K562 (cell line): ENCODE measurements at regions not wholly inside any gene's neighbourhood (a gene's known extent, or its start where the extent isn't known, plus 50 kb on each side); places are given as distances from the start of the nearest gene placed in this dataset.

Source experiments
- ATAC-seq: fragments of 200-7000 bp; cut with Tn5 transposase; 3 replicates; pipeline ENCODE4 v1.9.1; 2020; ENCODE audit warnings: moderate library complexity
- BruUV-seq: library from RNA; stranded (reverse); fragments of 400-500 nt; replicated peaks from 2 replicates; lab custom pipeline; 2021; lab: Mats Ljungman, UMichigan
- CTCF ChIA-PET: fragments of 300-600 bp; formaldehyde crosslinking; extraction: SDS; loops from one replicate; lab custom pipeline; 2021; ENCODE audit warnings: low intra/inter-chr PET ratio; lab: Yijun Ruan, JAX
- POLR2A ChIA-PET: fragments of 300-600, 350-650 bp; sonication (Branson Sonifier 250); formaldehyde crosslinking; extraction: SDS; loops from one replicate; lab custom pipeline; 2021; ENCODE audit warnings: antibody characterized with exemption, inconsistent platforms; lab: Yijun Ruan, JAX
- DNase-seq, 4 experiments: peaks; one replicate each; pipeline versions ENCODE4 v3.0.0 to v3.0.0-alpha.2; 2011 to 2018; ENCODE audit warnings: low spot score in 3 of 4, mixed read lengths in 3 of 4; ENCODE audit errors: extremely low read depth in 1 of 4
- FAIRE-seq: peaks from 2 replicates; lab custom pipeline; 2011; peaks lifted over from hg19 to GRCh38; lab: Jason Lieb, UNC
- H2AFZ ChIP-seq: 2 replicates; pipeline ENCODE4 v1.6.0; 2011; ENCODE audit warnings: low read depth, low read length, control low read depth, inconsistent platforms
- H3K27ac ChIP-seq: fragments of 200-600 bp; 3 replicates; pipeline ENCODE4 v1.8.0; 2011; ENCODE audit warnings: low read depth, mild to moderate bottlenecking, control low read depth, inconsistent platforms, low read length, moderate library complexity, mixed read lengths; ENCODE audit errors: extremely low read depth
- H3K27me3 ChIP-seq, 2 experiments: fragments of 300-600 bp in 1 of 2; 2 replicates in 1 of 2; 3 replicates in 1 of 2; pipeline versions ENCODE4 v1.6.0 to v1.8.0; 2011; ENCODE audit warnings: inconsistent platforms in 2 of 2, low read length in 2 of 2, mild to moderate bottlenecking in 1 of 2, mixed read lengths in 1 of 2, moderate library complexity in 1 of 2; ENCODE audit not compliant: control insufficient read depth in 2 of 2, insufficient read depth in 2 of 2
- H3K36me3 ChIP-seq: fragments of 300-600 bp; 3 replicates; pipeline ENCODE4 v1.8.0; 2011; ENCODE audit warnings: mild to moderate bottlenecking, low read length, inconsistent platforms; ENCODE audit not compliant: control insufficient read depth, insufficient read depth
- H3K4me1 ChIP-seq, 2 experiments: fragments of 200-600 bp in 1 of 2; replicated peaks in 1 of 2; 2 replicates in 1 of 2; 3 replicates in 1 of 2; pipeline versions ENCODE4 v1.5.1 to v1.8.0; 2011; ENCODE audit warnings: inconsistent platforms in 2 of 2, low read length in 2 of 2, mild to moderate bottlenecking in 1 of 2, mixed read lengths in 1 of 2, moderate library complexity in 1 of 2; ENCODE audit not compliant: control insufficient read depth in 2 of 2, insufficient read depth in 2 of 2
- H3K4me2 ChIP-seq: 2 replicates; pipeline ENCODE4 v1.6.1; 2011; ENCODE audit warnings: low read length, control low read depth, inconsistent platforms, mixed read lengths; ENCODE audit not compliant: insufficient read depth
- H3K4me3 ChIP-seq: fragments of 200-600 bp; sonication (generic), shearing (Covaris generic); 2 replicates; pipeline ENCODE4 v1.5.1; 2016; ENCODE audit warnings: control low read depth, inconsistent platforms
- H3K79me2 ChIP-seq: fragments of 200-600 bp; 3 replicates; pipeline ENCODE4 v1.8.0; 2011; ENCODE audit warnings: low read length, inconsistent platforms; ENCODE audit not compliant: control insufficient read depth, insufficient read depth
- H3K9ac ChIP-seq, 2 experiments: 2 replicates each; pipeline versions ENCODE4 v1.6.0 to v1.6.1; 2011; ENCODE audit warnings: low read depth in 2 of 2, low read length in 2 of 2, control low read depth in 1 of 2, inconsistent platforms in 1 of 2, mild to moderate bottlenecking in 1 of 2, mixed read lengths in 1 of 2; ENCODE audit not compliant: insufficient read depth in 1 of 2
- H3K9me1 ChIP-seq: one replicate; pipeline ENCODE4 v1.6.0; 2011; ENCODE audit warnings: inconsistent platforms, mild to moderate bottlenecking, low read length, moderate library complexity; ENCODE audit not compliant: control insufficient read depth, insufficient read depth
- H3K9me3 ChIP-seq: replicated peaks from 2 replicates; pipeline ENCODE4 v1.5.1; 2011; ENCODE audit warnings: low read depth, low read length, inconsistent platforms; ENCODE audit not compliant: control insufficient read depth, insufficient read depth
- H4K20me1 ChIP-seq: replicated peaks from 2 replicates; pipeline ENCODE4 v1.6.1; 2011; ENCODE audit warnings: low read length, inconsistent platforms, mixed read lengths; ENCODE audit not compliant: control insufficient read depth, insufficient read depth
- BACH1 ChIP-seq: fragments of 200-800 bp; sonication (Bioruptor generic); IDR thresholded peaks from 2 replicates; pipeline ENCODE4 v1.6.1; 2016; ENCODE audit warnings: missing genetic modification characterization, missing compliant biosample characterization
- BHLHE40 ChIP-seq: IDR thresholded peaks from 2 replicates; pipeline ENCODE4 v1.6.1; 2011; ENCODE audit warnings: low read length, improper control_type of control experiment
- GTF2F1 ChIP-seq: IDR thresholded peaks from 2 replicates; pipeline ENCODE4 v1.6.1; 2011; ENCODE audit warnings: low read depth, low read length, improper control_type of control experiment
- HDAC3 ChIP-seq: fragments of 450-650 bp; IDR thresholded peaks from 2 replicates; pipeline ENCODE4 v1.6.1; 2018; ENCODE audit warnings: borderline replicate concordance, mild to moderate bottlenecking, moderate library complexity; ENCODE audit not compliant: partially characterized antibody
- KAT7 ChIP-seq: sonication (generic); formaldehyde crosslinking; IDR thresholded peaks from 2 replicates; pipeline ENCODE4 v1.8.0; 2022; ENCODE audit warnings: missing genetic modification reagents, mild to moderate bottlenecking, borderline replicate concordance
- MAZ ChIP-seq, 2 experiments: fragments of 450-650 bp in 1 of 2; sonication (generic) in 1 of 2; formaldehyde crosslinking; IDR thresholded peaks in 1 of 2; conservative IDR thresholded peaks in 1 of 2; 2 replicates each; pipeline versions ENCODE4 v1.4.0 to v1.5.0; 2020; ENCODE audit warnings: mild to moderate bottlenecking in 1 of 2, missing genetic modification reagents in 1 of 2
- MEF2A ChIP-seq: IDR thresholded peaks from 2 replicates; pipeline ENCODE4 v1.6.1; 2011; ENCODE audit warnings: low read depth, mild to moderate bottlenecking, low read length, moderate library complexity; ENCODE audit not compliant: control insufficient read depth
- POU5F1 ChIP-seq: fragments of 150-350 bp; IDR thresholded peaks from 2 replicates; pipeline ENCODE4 v1.6.1; 2014; ENCODE audit warnings: borderline replicate concordance, low read length, low read depth, mild to moderate bottlenecking; ENCODE audit not compliant: partially characterized antibody
- RBM39 ChIP-seq: fragments of 200-400 bp; formaldehyde crosslinking; optimal IDR thresholded peaks from 2 replicates; pipeline ENCODE3; 2018; ENCODE audit warnings: low read depth, low read length
- TCFL5 ChIP-seq: fragments of 250-450 bp; sonication (Bioruptor Pico); conservative IDR thresholded peaks from 2 replicates; pipeline ENCODE4 v1.6.1; 2021; ENCODE audit warnings: mild to moderate bottlenecking, moderate library complexity, matching md5 sums
- ZNF354B ChIP-seq: fragments of 250-450 bp; sonication (Bioruptor Pico); IDR thresholded peaks from 2 replicates; pipeline ENCODE4 v1.4.0; 2020
- ZNF436 ChIP-seq: fragments of 250-450, 450-650 bp; sonication (Bioruptor Pico); formaldehyde crosslinking; IDR thresholded peaks from 2 replicates; pipeline ENCODE4 v1.7.0; 2020; ENCODE audit warnings: mild to moderate bottlenecking
- WGBS: fragments of 100-300 bp; shearing (Covaris generic); methylation state at CpG from one replicate; pipeline ENCODE4 v1.1.6; 2016; ENCODE audit warnings: low coverage, mixed read lengths; ENCODE audit not compliant: insufficient coverage; ENCODE audit errors: missing lambda C conversion rate; 5-methylcytosine and 5-hydroxymethylcytosine counted together
- in situ Hi-C: fragments of 300-500 bp; cut with MboI; formaldehyde crosslinking; loops from 4 replicates; pipeline ENCODE4 v1.15.0; 2018; ENCODE audit warnings: inconsistent platforms, mixed read lengths
- intact Hi-C: fragments of 100-400 bp; cut with micrococcal nuclease; formaldehyde crosslinking; loops from 2 replicates; pipeline ENCODE4 v1.14.2; 2022

- intact Hi-C loops (no loop called here), in situ Hi-C loops (no loop called here)
- H3K9ac ChIP-seq: no peak overlapping the region
- no peak for FAIRE-seq
- 0% methylated on average over 2 of the region's 2 CpGs for WGBS
- no peak overlapping the region for H3K4me3 ChIP-seq
- DNase-seq: no peak
- H3K27me3 ChIP-seq: no peaks in the 10 kb centered on the region
- H3K27ac ChIP-seq: no peak overlapping the region
- H3K9me3 ChIP-seq: no peaks in the 10 kb centered on the region
- no peaks in the 10 kb centered on the region for H3K36me3 ChIP-seq
- no peaks in the 10 kb centered on the region for H3K79me2 ChIP-seq
- H3K9me1 ChIP-seq: no peaks in the 10 kb centered on the region
- H3K4me2 ChIP-seq: no peak overlapping the region
- no peak for ATAC-seq
- ChIA-PET POLR2A (no interaction called here), CTCF (no interaction called here)
- H4K20me1 ChIP-seq: no peaks in the 10 kb centered on the region
- no peak for TF ChIP-seq KAT7 (CRISPR knock-in tag)
- TF ChIP-seq ZNF354B (CRISPR knock-in tag): no peak
- TF ChIP-seq BACH1 (tag): no peak
- TF ChIP-seq TCFL5 (CRISPR knock-in tag): no peak
- no peak for TF ChIP-seq HDAC3
- no peak for TF ChIP-seq RBM39
- H2AFZ ChIP-seq: no peak overlapping the region
- H3K4me1 ChIP-seq: no peaks in the 10 kb centered on the region
- no TSS peak for BruUV-seq
These were observed 138.5 kb downstream of the KLF12 start for GRCh38 chr13:73995736-73996135.

GRCh38 chr13:73993661-73994060 is 140.5 kb downstream of the KLF12 start:
- in situ Hi-C loops (no loop called here), intact Hi-C loops (no loop called here)
- CTCF ChIA-PET: no interaction called here
- Histone ChIP-seq H3K9me1 (no peaks in the 10 kb centered on the region), H3K4me2 (no peak overlapping the region), H3K36me3 (no peaks in the 10 kb centered on the region), H3K27me3 (no peaks in the 10 kb centered on the region), H3K27ac (no peak overlapping the region), H2AFZ (no peak overlapping the region), H4K20me1 (no peaks in the 10 kb centered on the region), H3K4me1 (no peaks in the 10 kb centered on the region), H3K9me3 (no peaks in the 10 kb centered on the region), H3K9ac (no peak overlapping the region), H3K79me2 (no peaks in the 10 kb centered on the region), H3K4me3 (no peak overlapping the region)
- ATAC-seq (no peak), DNase-seq (no peak), FAIRE-seq (no peak)
- no TSS peak for BruUV-seq
- POLR2A ChIA-PET: no interaction called here
- TF ChIP-seq BHLHE40: no peak
- TF ChIP-seq MEF2A: no peak
- no peak for TF ChIP-seq MAZ (CRISPR knock-in tag; conservative IDR thresholded peaks at IDR 0.05 in 1 of 2, IDR thresholded peaks at IDR 0.05 in 1 of 2)
- no peak for TF ChIP-seq ZNF436 (CRISPR knock-in tag)
- no peak for TF ChIP-seq POU5F1
- no peak for TF ChIP-seq GTF2F1
